ENCODE measurements at regions not wholly inside any gene's neighbourhood (a gene's known extent, or its start where the extent isn't known, plus 50 kb on each side); places are given as distances from the start of the nearest gene placed in this dataset.

DNA sequence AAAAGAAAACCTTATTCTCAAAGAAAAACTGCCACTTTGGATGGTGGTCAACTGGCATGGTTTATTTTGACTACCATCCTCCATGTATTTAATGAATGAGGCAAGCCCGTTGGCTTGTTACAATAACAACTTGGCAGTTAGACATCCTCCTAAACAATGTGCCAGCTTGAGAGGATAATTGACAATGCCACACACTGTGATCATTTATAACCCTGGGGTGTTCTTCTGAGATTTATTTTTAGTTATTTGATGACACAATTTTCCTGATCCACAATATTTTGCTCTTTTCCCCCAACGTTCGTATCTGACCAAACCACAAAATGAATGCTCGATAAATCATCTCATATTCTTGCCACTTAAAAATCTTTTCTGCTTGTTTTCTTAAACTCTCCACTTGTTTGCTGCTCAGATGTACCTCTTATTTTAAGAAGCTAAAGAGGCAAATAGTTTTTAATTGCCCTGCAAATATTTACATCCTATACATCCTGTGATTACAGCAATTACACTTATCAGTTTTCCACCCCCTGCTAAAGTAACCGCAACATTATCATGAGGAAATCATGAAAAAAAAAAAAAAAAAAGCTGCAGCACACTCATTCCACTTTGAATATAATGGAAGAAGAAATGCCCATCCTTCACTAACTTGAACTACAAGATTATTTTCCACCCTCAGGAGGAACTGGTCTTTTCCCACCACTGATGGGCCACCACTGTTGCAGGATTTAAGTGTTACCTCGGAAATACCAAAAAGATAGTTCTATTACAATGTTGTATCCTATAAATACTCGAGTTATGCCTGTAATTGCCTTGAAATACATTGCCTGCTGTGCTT lies 119.9 kb downstream of the MBL2 start:
- H3K36me3 ChIP-seq (ENCODE audit: insufficient read depth, low read length) = no peaks in the 10 kb centered on the region
- no peaks in the 10 kb centered on the region for H3K9me3 ChIP-seq (ENCODE audit: insufficient read depth, low read depth, low read length)
- 93% methylated on average over 7 of the region's 7 CpGs for WGBS
- no peaks in the 10 kb centered on the region for H3K27me3 ChIP-seq (ENCODE audit: insufficient read depth, low read length)
- H3K9ac ChIP-seq (ENCODE audit: low read depth, low read length) = no peak overlapping the region
- H3K4me1 ChIP-seq (ENCODE audit: insufficient read depth, low read length) = no peaks in the 10 kb centered on the region
- no peak overlapping the region for H3K4me3 ChIP-seq (ENCODE audit: low read length)
- H3K27ac ChIP-seq (ENCODE audit: low read depth, low read length) = no peak overlapping the region

DNA sequence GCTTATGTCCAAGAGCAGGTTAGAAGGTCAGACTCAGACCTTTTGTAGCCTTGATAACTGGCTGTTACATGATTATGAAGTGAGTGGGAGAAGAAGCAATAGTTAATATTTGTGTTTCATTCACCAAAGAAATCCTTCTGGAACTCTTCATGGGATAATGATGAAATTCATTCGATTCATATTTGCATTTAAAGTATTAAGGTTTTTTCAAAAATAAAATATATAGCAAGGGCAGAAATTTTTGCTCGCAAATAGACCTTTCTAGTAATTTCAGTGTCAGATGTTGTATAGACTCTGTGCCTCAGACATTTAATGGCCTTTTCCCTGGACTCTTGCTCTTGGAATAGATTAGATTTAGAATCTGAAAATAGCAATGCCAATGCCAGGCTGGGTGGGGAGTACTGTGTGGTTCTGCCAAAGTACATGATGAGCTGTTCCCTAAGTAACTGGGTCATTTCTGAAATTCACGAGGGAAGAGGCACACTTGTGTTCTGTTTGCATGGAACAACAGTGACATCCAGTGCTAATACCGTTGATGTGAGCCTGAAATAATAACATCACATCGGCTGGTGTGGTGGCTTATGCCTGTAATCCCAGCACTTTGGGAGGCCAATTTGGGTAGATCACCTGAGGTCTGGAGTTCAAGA lies 119.2 kb downstream of the MBL2 start:
- WGBS = 84% methylated on average over 4 of the region's 5 CpGs

DNA sequence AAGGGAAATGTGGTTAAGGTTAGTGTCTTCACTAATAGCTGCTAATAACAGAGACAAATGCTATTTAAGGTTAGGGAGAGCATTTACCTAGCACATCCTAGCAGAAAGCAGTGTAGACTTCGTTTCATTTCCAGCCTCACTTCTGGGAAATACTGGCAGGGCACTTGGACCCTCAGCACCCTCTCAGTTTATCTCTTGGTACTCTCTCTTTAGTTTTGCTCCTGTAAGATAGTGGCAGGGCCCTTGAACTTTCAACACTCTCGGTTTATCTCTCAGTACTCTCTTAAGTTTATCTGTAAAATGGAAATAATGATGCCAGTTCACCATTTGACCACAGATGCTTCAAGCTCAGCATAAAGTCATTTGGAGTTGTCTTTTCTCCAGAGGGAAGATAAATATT lies 118.4 kb downstream of the MBL2 start:
- H3K9me3 ChIP-seq (ENCODE audit: insufficient read depth, low read depth, low read length) = no peaks in the 10 kb centered on the region
- no peak overlapping the region for H3K4me3 ChIP-seq (ENCODE audit: low read length)
- no peaks in the 10 kb centered on the region for H3K36me3 ChIP-seq (ENCODE audit: insufficient read depth, low read length)
- H3K4me1 ChIP-seq (ENCODE audit: insufficient read depth, low read length) = no peaks in the 10 kb centered on the region
- H3K27ac ChIP-seq (ENCODE audit: low read depth, low read length) = no peak overlapping the region
- WGBS = 97% methylated on average over 2 of the region's 2 CpGs
- no peak overlapping the region for H3K9ac ChIP-seq (ENCODE audit: low read depth, low read length)
- H3K27me3 ChIP-seq (ENCODE audit: insufficient read depth, low read length) = no peaks in the 10 kb centered on the region

More for the DNA sequence above, 119.2 kb downstream of the MBL2 start:
- no peak overlapping the region for H3K9ac ChIP-seq (ENCODE audit: low read depth, low read length)
- no peaks in the 10 kb centered on the region for H3K9me3 ChIP-seq (ENCODE audit: insufficient read depth, low read depth, low read length)
- no peaks in the 10 kb centered on the region for H3K27me3 ChIP-seq (ENCODE audit: insufficient read depth, low read length)
- H3K4me1 ChIP-seq (ENCODE audit: insufficient read depth, low read length) = no peaks in the 10 kb centered on the region
- H3K36me3 ChIP-seq (ENCODE audit: insufficient read depth, low read length) = no peaks in the 10 kb centered on the region
- H3K27ac ChIP-seq (ENCODE audit: low read depth, low read length) = no peak overlapping the region
- no peak overlapping the region for H3K4me3 ChIP-seq (ENCODE audit: low read length)

DNA sequence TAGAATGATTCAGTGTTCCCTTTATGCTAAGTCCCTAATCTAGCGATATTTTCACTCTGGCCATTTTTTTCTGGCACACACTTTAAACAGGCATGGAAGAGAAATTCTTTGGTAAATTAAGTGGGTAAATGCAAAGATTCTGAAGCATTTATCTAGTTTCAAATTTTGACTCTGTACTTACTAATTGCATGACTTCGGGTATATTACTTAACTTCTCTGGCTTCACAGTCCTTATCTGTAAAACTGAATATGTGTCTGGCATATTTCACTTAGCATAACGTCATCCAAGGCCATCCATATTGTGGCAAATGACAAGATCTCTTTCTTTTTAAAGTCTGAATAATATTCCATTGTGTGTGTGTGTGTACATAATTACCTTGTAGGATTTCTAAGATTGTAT lies 114.5 kb downstream of the MBL2 start:
- Histone ChIP-seq H3K9ac (ENCODE audit: low read depth, low read length) (no peak overlapping the region), H3K4me1 (ENCODE audit: insufficient read depth, low read length) (peaks cover 11% of the 10 kb centered on the region)
- 91% methylated on average over 2 of the region's 3 CpGs for WGBS

DNA sequence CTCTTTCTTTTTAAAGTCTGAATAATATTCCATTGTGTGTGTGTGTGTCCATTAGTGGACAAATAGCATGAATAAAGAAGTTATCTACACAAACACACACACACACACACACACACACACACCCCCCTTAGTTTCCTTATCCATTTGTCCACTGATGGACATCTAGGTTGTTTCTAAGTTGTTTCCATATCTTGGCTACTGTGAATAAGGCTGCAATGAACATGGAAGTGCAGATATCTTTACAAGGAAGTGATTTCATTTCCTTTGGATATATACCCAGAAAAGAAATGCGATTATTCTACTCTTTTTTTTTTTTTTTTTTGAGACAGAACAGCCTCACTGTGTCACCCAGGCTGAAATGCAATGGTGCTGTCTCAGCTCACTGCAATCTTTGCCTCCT lies 113.5 kb downstream of the MBL2 start:
- H3K36me3 ChIP-seq (ENCODE audit: insufficient read depth, low read length) = no peaks in the 10 kb centered on the region
- no peak overlapping the region for H3K9ac ChIP-seq (ENCODE audit: low read depth, low read length)
- H3K9me3 ChIP-seq (ENCODE audit: insufficient read depth, low read depth, low read length) = no peaks in the 10 kb centered on the region
- no peak overlapping the region for H3K27ac ChIP-seq (ENCODE audit: low read depth, low read length)
- H3K4me1 ChIP-seq (ENCODE audit: insufficient read depth, low read length) = peaks cover 11% of the 10 kb centered on the region
- H3K27me3 ChIP-seq (ENCODE audit: insufficient read depth, low read length) = no peaks in the 10 kb centered on the region
- no peak overlapping the region for H3K4me3 ChIP-seq (ENCODE audit: low read length)
- WGBS = 100% methylated on average over 1 of the region's 1 CpG

More for the DNA sequence above, 114.5 kb downstream of the MBL2 start:
- H3K27ac ChIP-seq (ENCODE audit: low read depth, low read length) = no peak overlapping the region
- no peaks in the 10 kb centered on the region for H3K36me3 ChIP-seq (ENCODE audit: insufficient read depth, low read length)
- no peaks in the 10 kb centered on the region for H3K27me3 ChIP-seq (ENCODE audit: insufficient read depth, low read length)
- no peaks in the 10 kb centered on the region for H3K9me3 ChIP-seq (ENCODE audit: insufficient read depth, low read depth, low read length)
- no peak overlapping the region for H3K4me3 ChIP-seq (ENCODE audit: low read length)

DNA sequence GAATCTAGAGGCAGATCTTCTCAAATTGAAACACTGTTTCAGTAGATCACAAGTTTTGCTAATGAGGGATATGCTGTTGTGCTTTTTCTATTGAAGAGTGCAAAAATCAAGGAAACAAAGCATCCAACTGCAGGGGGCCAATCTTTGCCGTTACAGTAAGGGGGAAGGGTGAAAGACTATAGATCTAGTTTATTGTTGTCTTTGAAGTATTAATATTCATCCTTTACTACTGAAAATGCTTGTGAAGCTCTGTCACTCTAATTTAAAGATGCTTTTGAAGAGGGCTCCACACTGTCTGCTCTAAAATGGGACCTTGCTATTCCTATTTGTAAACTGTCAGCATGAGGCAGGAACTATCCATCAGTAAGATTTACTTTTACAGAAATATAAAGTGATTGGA lies 110.3 kb downstream of the MBL2 start:
- 10% methylated on average over 1 of the region's 1 CpG for WGBS
- H3K4me3 ChIP-seq (ENCODE audit: low read length) = no peak overlapping the region
- H3K27me3 ChIP-seq (ENCODE audit: insufficient read depth, low read length) = no peaks in the 10 kb centered on the region
- no peak overlapping the region for H3K27ac ChIP-seq (ENCODE audit: low read depth, low read length)
- no peaks in the 10 kb centered on the region for H3K36me3 ChIP-seq (ENCODE audit: insufficient read depth, low read length)
- peaks cover 9% of the 10 kb centered on the region; the same call in 1 of the 2 replicates for H3K9me3 ChIP-seq (ENCODE audit: insufficient read depth, low read depth, low read length)
- H3K9ac ChIP-seq (ENCODE audit: low read depth, low read length) = no peak overlapping the region
- H3K4me1 ChIP-seq (ENCODE audit: insufficient read depth, low read length) = peaks cover 11% of the 10 kb centered on the region

DNA sequence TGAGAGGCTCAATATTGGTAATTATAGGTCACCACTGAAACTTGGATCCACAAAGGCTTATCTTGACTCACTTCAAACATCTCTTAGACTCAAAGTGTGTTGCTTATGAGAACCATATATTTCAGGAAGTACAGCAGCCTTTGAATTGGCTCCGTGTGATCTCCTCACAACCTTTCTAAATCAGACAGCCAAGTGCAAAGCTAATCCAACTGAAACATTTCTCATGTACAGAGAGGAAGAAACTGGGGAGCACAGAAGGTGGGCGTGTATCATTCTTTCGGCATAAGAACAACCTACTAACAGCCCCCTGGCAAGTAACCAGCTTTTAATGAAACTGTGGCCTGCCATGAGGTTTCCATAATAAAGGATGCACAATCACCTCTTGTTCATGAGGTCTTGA lies 109.4 kb downstream of the MBL2 start:
- no peak overlapping the region for H3K9ac ChIP-seq (ENCODE audit: low read depth, low read length)
- H3K27me3 ChIP-seq (ENCODE audit: insufficient read depth, low read length) = no peaks in the 10 kb centered on the region
- H3K27ac ChIP-seq (ENCODE audit: low read depth, low read length) = no peak overlapping the region
- H3K4me3 ChIP-seq (ENCODE audit: low read length) = no peak overlapping the region
- 92% methylated on average over 3 of the region's 3 CpGs for WGBS
- H3K36me3 ChIP-seq (ENCODE audit: insufficient read depth, low read length) = no peaks in the 10 kb centered on the region
- H3K9me3 ChIP-seq (ENCODE audit: insufficient read depth, low read depth, low read length) = peaks cover 9% of the 10 kb centered on the region; the same call in 1 of the 2 replicates
- H3K4me1 ChIP-seq (ENCODE audit: insufficient read depth, low read length) = peaks cover 11% of the 10 kb centered on the region

DNA sequence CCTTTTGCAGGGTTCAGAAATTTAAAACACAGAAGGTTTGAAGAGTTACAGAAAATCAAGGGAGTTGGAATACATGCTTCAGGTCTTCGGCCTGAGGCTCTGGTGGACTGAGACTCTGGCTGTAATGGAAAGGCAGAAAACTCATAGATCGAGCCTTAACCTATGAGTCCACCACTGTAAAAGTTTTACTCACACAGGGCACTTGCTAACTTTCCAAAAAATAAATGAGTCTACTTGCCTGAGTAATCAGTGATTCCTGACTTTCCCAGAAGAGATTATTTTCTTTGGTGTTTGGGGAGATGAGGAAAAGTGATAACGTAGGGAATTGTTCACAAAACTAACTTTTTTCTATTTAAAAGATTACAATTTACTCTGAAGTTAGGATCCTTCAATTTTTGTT lies 108.0 kb downstream of the MBL2 start:
- H3K9ac ChIP-seq (ENCODE audit: low read depth, low read length) = no peak overlapping the region
- H3K36me3 ChIP-seq (ENCODE audit: insufficient read depth, low read length) = no peaks in the 10 kb centered on the region
- H3K27ac ChIP-seq (ENCODE audit: low read depth, low read length) = no peak overlapping the region
- 95% methylated on average over 2 of the region's 3 CpGs for WGBS
- H3K27me3 ChIP-seq (ENCODE audit: insufficient read depth, low read length) = no peaks in the 10 kb centered on the region
- H3K9me3 ChIP-seq (ENCODE audit: insufficient read depth, low read depth, low read length) = peaks cover 9% of the 10 kb centered on the region; the same call in 1 of the 2 replicates
- H3K4me3 ChIP-seq (ENCODE audit: low read length) = no peak overlapping the region
- peaks cover 11% of the 10 kb centered on the region for H3K4me1 ChIP-seq (ENCODE audit: insufficient read depth, low read length)

DNA sequence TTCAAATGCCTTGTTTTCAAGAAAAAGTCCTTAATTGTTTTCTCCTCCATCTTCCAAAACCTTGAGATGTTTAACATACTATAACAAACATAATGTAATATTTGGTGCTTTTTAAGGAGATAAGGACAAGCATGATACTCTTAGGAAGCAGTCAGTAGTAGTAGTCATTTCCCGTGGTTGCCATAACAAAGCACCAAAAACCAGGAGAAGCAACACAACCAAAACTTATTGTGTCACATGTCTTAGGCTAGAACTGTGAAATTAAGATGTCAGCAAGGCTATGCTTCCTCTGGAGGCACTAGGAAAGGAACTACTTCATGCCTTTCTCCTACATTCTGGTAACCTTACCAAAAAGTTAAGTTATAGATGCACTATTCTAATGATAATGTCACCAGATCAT lies 106.8 kb downstream of the MBL2 start:
- peaks cover 9% of the 10 kb centered on the region; the same call in 1 of the 2 replicates for H3K9me3 ChIP-seq (ENCODE audit: insufficient read depth, low read depth, low read length)
- H3K36me3 ChIP-seq (ENCODE audit: insufficient read depth, low read length) = no peaks in the 10 kb centered on the region
- no peak overlapping the region for H3K4me3 ChIP-seq (ENCODE audit: low read length)
- H3K9ac ChIP-seq (ENCODE audit: low read depth, low read length) = no peak overlapping the region
- no peak overlapping the region for H3K27ac ChIP-seq (ENCODE audit: low read depth, low read length)
- peaks cover 11% of the 10 kb centered on the region for H3K4me1 ChIP-seq (ENCODE audit: insufficient read depth, low read length)
- H3K27me3 ChIP-seq (ENCODE audit: insufficient read depth, low read length) = no peaks in the 10 kb centered on the region
- WGBS = 100% methylated on average over 1 of the region's 1 CpG

DNA sequence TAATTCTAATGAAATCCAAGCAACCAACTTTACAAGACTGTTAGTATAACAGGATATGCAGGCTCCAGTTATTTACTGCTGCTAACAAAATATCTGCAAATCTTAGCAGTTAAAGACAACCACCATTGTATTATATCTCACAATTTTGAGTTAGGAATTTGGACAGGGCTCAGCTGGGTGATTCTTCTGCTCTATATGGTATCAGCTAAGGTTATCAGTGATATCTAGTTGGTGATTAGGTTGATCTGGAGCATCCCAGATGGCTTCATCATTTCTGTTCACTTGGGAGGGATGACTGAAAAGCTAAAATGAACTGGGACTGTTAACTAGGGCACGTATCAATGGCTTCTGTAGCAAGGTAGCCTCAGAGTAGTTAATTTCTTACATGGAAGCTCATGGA lies 105.7 kb downstream of the MBL2 start:
- Histone ChIP-seq H3K4me1 (ENCODE audit: insufficient read depth, low read length) (peaks cover 8% of the 10 kb centered on the region), H3K27ac (ENCODE audit: low read depth, low read length) (no peak overlapping the region), H3K36me3 (ENCODE audit: insufficient read depth, low read length) (no peaks in the 10 kb centered on the region), H3K27me3 (ENCODE audit: insufficient read depth, low read length) (no peaks in the 10 kb centered on the region), H3K9me3 (ENCODE audit: insufficient read depth, low read depth, low read length) (peaks cover 9% of the 10 kb centered on the region; the same call in 1 of the 2 replicates), H3K4me3 (ENCODE audit: low read length) (no peak overlapping the region), H3K9ac (ENCODE audit: low read depth, low read length) (no peak overlapping the region)
- WGBS = 89% methylated on average over 1 of the region's 1 CpG

DNA sequence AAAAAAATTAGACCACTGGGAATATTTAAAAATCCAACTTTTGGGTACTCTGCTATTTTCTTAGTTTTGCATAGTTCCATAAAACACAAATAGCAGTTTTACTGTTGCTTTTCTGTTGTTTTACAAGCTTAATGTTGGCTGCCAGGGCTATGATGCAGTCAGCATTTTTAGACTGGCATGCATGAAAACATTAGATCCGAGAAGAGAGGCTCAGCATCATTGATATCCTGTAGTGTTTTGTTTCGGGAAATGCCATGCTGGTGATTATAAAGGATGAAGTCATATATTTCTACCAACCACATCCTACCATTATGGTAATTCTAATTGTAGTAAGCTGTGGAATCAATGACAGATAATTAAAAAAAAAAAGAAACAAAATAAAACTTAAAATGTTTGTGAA lies 104.6 kb downstream of the MBL2 start:
- H3K27ac ChIP-seq (ENCODE audit: low read depth, low read length) = no peak overlapping the region
- no peak overlapping the region for H3K9ac ChIP-seq (ENCODE audit: low read depth, low read length)
- H3K4me3 ChIP-seq (ENCODE audit: low read length) = no peak overlapping the region
- no peaks in the 10 kb centered on the region for H3K36me3 ChIP-seq (ENCODE audit: insufficient read depth, low read length)
- peaks cover 9% of the 10 kb centered on the region; the same call in 1 of the 2 replicates for H3K9me3 ChIP-seq (ENCODE audit: insufficient read depth, low read depth, low read length)
- no peaks in the 10 kb centered on the region for H3K27me3 ChIP-seq (ENCODE audit: insufficient read depth, low read length)
- H3K4me1 ChIP-seq (ENCODE audit: insufficient read depth, low read length) = no peaks in the 10 kb centered on the region
- 96% methylated on average over 1 of the region's 2 CpGs for WGBS

All from HUES64 (cell line).